ENCODE measurements at regions not wholly inside any gene's neighbourhood (a gene's known extent, or its start where the extent isn't known, plus 50 kb on each side); places are given as distances from the start of the nearest gene placed in this dataset.

- no peak for DNase-seq (ENCODE audit: low spot score)
These were observed 347.5 kb upstream of the ASIC2 start for GRCh38 chr17:33640629-33641028.

- DNase-seq (ENCODE audit: low spot score) = no peak
These were observed 348.9 kb upstream of the ASIC2 start for GRCh38 chr17:33642002-33642401.

GRCh38 chr17:33647956-33648355 lies 354.9 kb upstream of the ASIC2 start:
- no peak for DNase-seq (ENCODE audit: low spot score)

- no peak for DNase-seq (ENCODE audit: low spot score)
These were observed 357.2 kb upstream of the ASIC2 start for GRCh38 chr17:33650304-33650703.

- no peak for DNase-seq (ENCODE audit: low spot score)
These were observed 358.6 kb upstream of the ASIC2 start for GRCh38 chr17:33651686-33652085.

- no peak for DNase-seq (ENCODE audit: low spot score)
These were observed 359.8 kb upstream of the ASIC2 start for GRCh38 chr17:33652731-33653398.

- DNase-seq (ENCODE audit: low spot score) = no peak
These were observed 360.3 kb upstream of the ASIC2 start for GRCh38 chr17:33653399-33653788.

- no peak for DNase-seq (ENCODE audit: low spot score)
These were observed 364.1 kb upstream of the ASIC2 start for GRCh38 chr17:33657181-33657580.

GRCh38 chr17:33661975-33662374 lies 368.9 kb upstream of the ASIC2 start:
- no peak for DNase-seq (ENCODE audit: low spot score)

GRCh38 chr17:33664116-33664840 lies 371.2 kb upstream of the ASIC2 start:
- no peak for DNase-seq (ENCODE audit: low spot score)

- no peak for DNase-seq (ENCODE audit: low spot score)
These were observed 374.0 kb upstream of the ASIC2 start for GRCh38 chr17:33667052-33667509.

- DNase-seq (ENCODE audit: low spot score) = no peak
These were observed 374.6 kb upstream of the ASIC2 start for GRCh38 chr17:33667671-33668070.

GRCh38 chr17:33668516-33668915 lies 375.4 kb upstream of the ASIC2 start:
- DNase-seq (ENCODE audit: low spot score) = no peak

GRCh38 chr17:33671491-33671890 lies 378.4 kb upstream of the ASIC2 start:
- DNase-seq (ENCODE audit: low spot score) = no peak

GRCh38 chr17:33674685-33675084 lies 381.6 kb upstream of the ASIC2 start:
- peak; percentile 13 for DNase-seq (ENCODE audit: low spot score)

GRCh38 chr17:33676444-33676843 lies 383.3 kb upstream of the ASIC2 start:
- DNase-seq (ENCODE audit: low spot score) = no peak

- DNase-seq (ENCODE audit: low spot score) = no peak
These were observed 386.5 kb upstream of the ASIC2 start for GRCh38 chr17:33679595-33679994.

GRCh38 chr17:33680472-33680871 lies 387.4 kb upstream of the ASIC2 start:
- DNase-seq (ENCODE audit: low spot score) = no peak

- DNase-seq (ENCODE audit: low spot score) = no peak
These were observed 389.5 kb upstream of the ASIC2 start for GRCh38 chr17:33682599-33682998.

GRCh38 chr17:33684735-33685134 lies 391.6 kb upstream of the ASIC2 start:
- DNase-seq (ENCODE audit: low spot score) = no peak

- DNase-seq (ENCODE audit: low spot score) = peak; percentile 37
These were observed 393.1 kb upstream of the ASIC2 start for GRCh38 chr17:33686171-33686570.

GRCh38 chr17:33687831-33688230 lies 394.7 kb upstream of the ASIC2 start:
- no peak for DNase-seq (ENCODE audit: low spot score)

- no peak for DNase-seq (ENCODE audit: low spot score)
These were observed 395.7 kb upstream of the ASIC2 start for GRCh38 chr17:33688771-33689170.

GRCh38 chr17:33689725-33690124 lies 396.6 kb upstream of the ASIC2 start:
- DNase-seq (ENCODE audit: low spot score) = no peak

Measured in hematopoietic multipotent progenitor cell treated with erythropoietin and hydrocortisone succinate and interleukin-3 and kit ligand, for 17 days (in vitro differentiated cells).